Activated naive CD4-positive, alpha-beta T cell treated with anti-CD3 and anti-CD28 coated beads, Interleukin-2, amount 50 U/mL, for 72 hours (primary cell): ENCODE measurements at regions not wholly inside any gene's neighbourhood (a gene's known extent, or its start where the extent isn't known, plus 50 kb on each side); places are given as distances from the start of the nearest gene placed in this dataset.
"Not testable (repeated sequence)": the region's sequence is repeated elsewhere in the genome, so short reads cannot be mapped to it uniquely, and the experiment has no call there.

Experiments
- ATAC-seq, 2 donors: fragments of 150-1000 bp; cut with Tn5 transposase; 2 replicates each; pipeline ENCODE4 v1.10.0; 2021; ENCODE audit warnings: mild to moderate bottlenecking in 2 of 2, moderate library complexity in 2 of 2
- DNase-seq, 2 donors: peaks; one replicate each; pipeline ENCODE4 v3.0.0; 2021 to 2022; ENCODE audit warnings: low spot score in 2 of 2
- H3K27ac Mint-ChIP-seq, 2 donors: one replicate each; pipeline ENCODE4 v1.8.0; 2022; ENCODE audit warnings: mild to moderate bottlenecking in 2 of 2, mixed read lengths in 2 of 2
- H3K36me3 Mint-ChIP-seq, 2 donors: one replicate each; pipeline ENCODE4 v1.8.0; 2022; ENCODE audit warnings: mixed read lengths in 2 of 2
- H3K9me3 Mint-ChIP-seq, 2 donors: one replicate each; pipeline ENCODE4 v1.8.0; 2022; ENCODE audit warnings: mixed read lengths in 2 of 2

- DNase-seq, result no peak
- ATAC-seq, result no peak
- H3K36me3 Mint-ChIP-seq, result no peaks in the 10 kb centered on the region
- no peak overlapping the region for H3K27ac Mint-ChIP-seq
- H3K9me3 Mint-ChIP-seq, result peaks cover 0 to 12% of the 10 kb centered on the region in 2 donors
Observed at GRCh38 chr7:124651136-124651535, 114.5 kb downstream of the GPR37 start.

- ATAC-seq (no peak), DNase-seq (no peak)
- H3K9me3 Mint-ChIP-seq, result peaks cover 0 to 12% of the 10 kb centered on the region in 2 donors
- no peak overlapping the region for H3K27ac Mint-ChIP-seq
- H3K36me3 Mint-ChIP-seq, result no peaks in the 10 kb centered on the region
Observed at GRCh38 chr7:124649397-124650014, 116.1 kb downstream of the GPR37 start.

- H3K27ac Mint-ChIP-seq, result no peak overlapping the region
- ATAC-seq, result no peak
Observed at GRCh38 chr7:124647630-124648306, 117.8 kb downstream of the GPR37 start.

GRCh38 chr7:124645704-124646103 is 119.9 kb downstream of the GPR37 start:
- Mint-ChIP-seq H3K27ac (no peak overlapping the region), H3K9me3 (peaks cover 0 to 12% of the 10 kb centered on the region in 2 donors), H3K36me3 (no peaks in the 10 kb centered on the region)
- no peak for ATAC-seq
- DNase-seq, result no peak

More at GRCh38 chr7:124647630-124648306, 117.8 kb downstream of the GPR37 start:
- H3K9me3 Mint-ChIP-seq, result peaks cover 0 to 12% of the 10 kb centered on the region in 2 donors
- DNase-seq, result no peak
- H3K36me3 Mint-ChIP-seq, result no peaks in the 10 kb centered on the region

- H3K9me3 Mint-ChIP-seq, result no peaks in the 10 kb centered on the region
- ATAC-seq (no peak), DNase-seq (no peak)
- H3K36me3 Mint-ChIP-seq, result no peaks in the 10 kb centered on the region
- H3K27ac Mint-ChIP-seq, result no peak overlapping the region
Observed at GRCh38 chr7:124643311-124643811, 122.2 kb downstream of the GPR37 start.

GRCh38 chr7:124635416-124635815 is 130.2 kb downstream of the GPR37 start:
- peaks cover 0 to 10% of the 10 kb centered on the region in 2 donors for H3K9me3 Mint-ChIP-seq
- no peaks in the 10 kb centered on the region for H3K36me3 Mint-ChIP-seq
- H3K27ac Mint-ChIP-seq, result no peak overlapping the region
- no peak for ATAC-seq
- DNase-seq, result no peak

GRCh38 chr7:124633740-124634139 is 131.9 kb downstream of the GPR37 start:
- no peak for ATAC-seq
- H3K27ac Mint-ChIP-seq, result no peak overlapping the region
- H3K36me3 Mint-ChIP-seq, result no peaks in the 10 kb centered on the region

GRCh38 chr7:124630395-124630794 is 135.2 kb downstream of the GPR37 start:
- no peak for ATAC-seq
- no peak overlapping the region for H3K27ac Mint-ChIP-seq
- no peaks in the 10 kb centered on the region for H3K36me3 Mint-ChIP-seq
- H3K9me3 Mint-ChIP-seq, result peaks cover 4 to 10% of the 10 kb centered on the region in 2 donors
- DNase-seq, result no peak

More at GRCh38 chr7:124633740-124634139, 131.9 kb downstream of the GPR37 start:
- no peak for DNase-seq
- H3K9me3 Mint-ChIP-seq, result peaks cover 0 to 10% of the 10 kb centered on the region in 2 donors

- DNase-seq (no peak), ATAC-seq (no peak)
- peaks cover 14 to 19% of the 10 kb centered on the region in 2 donors for H3K9me3 Mint-ChIP-seq
- no peaks in the 10 kb centered on the region for H3K36me3 Mint-ChIP-seq
- H3K27ac Mint-ChIP-seq, result no peak overlapping the region
Observed at GRCh38 chr7:124618871-124619270, 146.7 kb downstream of the GPR37 start.

- ATAC-seq, H3K36me3 Mint-ChIP-seq, DNase-seq, H3K27ac Mint-ChIP-seq: not testable (repeated sequence)
- peaks cover 17 to 23% of the 10 kb centered on the region in 2 donors for H3K9me3 Mint-ChIP-seq
Observed at GRCh38 chr7:124618051-124618450, 147.5 kb downstream of the GPR37 start.

GRCh38 chr7:124603066-124603465 is 162.5 kb downstream of the GPR37 start:
- Mint-ChIP-seq H3K36me3 (no peaks in the 10 kb centered on the region), H3K27ac (no peak overlapping the region), H3K9me3 (no peaks in the 10 kb centered on the region)
- no peak for ATAC-seq
- no peak for DNase-seq

GRCh38 chr7:124597509-124597908 is 168.1 kb downstream of the GPR37 start:
- Mint-ChIP-seq H3K9me3 (no peaks in the 10 kb centered on the region), H3K27ac (no peak overlapping the region), H3K36me3 (no peaks in the 10 kb centered on the region)
- DNase-seq, result no peak
- ATAC-seq, result no peak

GRCh38 chr7:124596881-124597280 is 168.7 kb downstream of the GPR37 start:
- Mint-ChIP-seq H3K36me3 (no peaks in the 10 kb centered on the region), H3K27ac (no peak overlapping the region), H3K9me3 (no peaks in the 10 kb centered on the region)
- DNase-seq, result no peak
- no peak for ATAC-seq

- ATAC-seq (no peak), DNase-seq (no peak)
- Mint-ChIP-seq H3K9me3 (peaks cover 0 to 5% of the 10 kb centered on the region in 2 donors), H3K27ac (no peak overlapping the region), H3K36me3 (no peaks in the 10 kb centered on the region)
Observed at GRCh38 chr7:124590814-124591213, 174.8 kb downstream of the GPR37 start.

- H3K9me3 Mint-ChIP-seq, result peaks cover 4 to 7% of the 10 kb centered on the region in 2 donors
Observed at GRCh38 chr7:124577256-124577655, 188.3 kb downstream of the GPR37 start.

GRCh38 chr7:124575176-124575575 is 190.4 kb downstream of the GPR37 start:
- ATAC-seq, result no peak
- H3K27ac Mint-ChIP-seq, result no peak overlapping the region
- no peaks in the 10 kb centered on the region for H3K36me3 Mint-ChIP-seq
- H3K9me3 Mint-ChIP-seq, result peaks cover 0 to 3% of the 10 kb centered on the region in 2 donors
- no peak for DNase-seq

More at GRCh38 chr7:124577256-124577655, 188.3 kb downstream of the GPR37 start:
- H3K27ac Mint-ChIP-seq, result no peak overlapping the region
- no peaks in the 10 kb centered on the region for H3K36me3 Mint-ChIP-seq
- DNase-seq, result no peak
- ATAC-seq, result no peak

GRCh38 chr7:124570558-124570957 is 195.0 kb downstream of the GPR37 start:
- DNase-seq (no peak), ATAC-seq (no peak)
- H3K9me3 Mint-ChIP-seq, result no peaks in the 10 kb centered on the region
- H3K27ac Mint-ChIP-seq, result no peak overlapping the region
- no peaks in the 10 kb centered on the region for H3K36me3 Mint-ChIP-seq

- Mint-ChIP-seq H3K27ac (no peak overlapping the region), H3K36me3 (no peaks in the 10 kb centered on the region), H3K9me3 (peaks cover 4% of the 10 kb centered on the region in 2 donors)
- ATAC-seq (no peak), DNase-seq (no peak)
Observed at GRCh38 chr7:124566583-124566982, 199.0 kb downstream of the GPR37 start.
